HFFc6 (cell line): ENCODE measurements at regions not wholly inside any gene's neighbourhood (a gene's known extent, or its start where the extent isn't known, plus 50 kb on each side); places are given as distances from the start of the nearest gene placed in this dataset.

Experiments
- DNase-seq: peaks from one replicate; pipeline ENCODE4 v3.0.0-alpha.2; 2018
- H3K27ac Mint-ChIP-seq: 2 replicates; pipeline ENCODE4 v1.8.0; 2020; ENCODE audit warnings: mild to moderate bottlenecking, mixed read lengths
- H3K27me3 Mint-ChIP-seq: 2 replicates; pipeline ENCODE4 v1.8.0; 2021; ENCODE audit warnings: mild to moderate bottlenecking, moderate library complexity, mixed read lengths; ENCODE audit not compliant: insufficient read depth
- H3K36me3 Mint-ChIP-seq: 2 replicates; pipeline ENCODE4 v1.8.0; 2021; ENCODE audit warnings: low read depth, mixed read lengths
- H3K4me1 Mint-ChIP-seq: 2 replicates; pipeline ENCODE4 v1.8.0; 2020; ENCODE audit warnings: low read depth, mixed read lengths
- H3K4me3 Mint-ChIP-seq: 2 replicates; pipeline ENCODE4 v1.8.0; 2020; ENCODE audit warnings: mild to moderate bottlenecking, moderate library complexity, mixed read lengths
- H3K9me3 Mint-ChIP-seq: 2 replicates; pipeline ENCODE4 v1.8.0; 2020; ENCODE audit warnings: mild to moderate bottlenecking, mixed read lengths
- TF ChIP-seq, protein P1 (sequence below): fragments of 200-600 bp; sonication (generic); IDR thresholded peaks from 2 replicates; pipeline ENCODE4 v1.5.0; 2021; ENCODE audit warnings: antibody characterized with exemption, mild to moderate bottlenecking

DNA sequence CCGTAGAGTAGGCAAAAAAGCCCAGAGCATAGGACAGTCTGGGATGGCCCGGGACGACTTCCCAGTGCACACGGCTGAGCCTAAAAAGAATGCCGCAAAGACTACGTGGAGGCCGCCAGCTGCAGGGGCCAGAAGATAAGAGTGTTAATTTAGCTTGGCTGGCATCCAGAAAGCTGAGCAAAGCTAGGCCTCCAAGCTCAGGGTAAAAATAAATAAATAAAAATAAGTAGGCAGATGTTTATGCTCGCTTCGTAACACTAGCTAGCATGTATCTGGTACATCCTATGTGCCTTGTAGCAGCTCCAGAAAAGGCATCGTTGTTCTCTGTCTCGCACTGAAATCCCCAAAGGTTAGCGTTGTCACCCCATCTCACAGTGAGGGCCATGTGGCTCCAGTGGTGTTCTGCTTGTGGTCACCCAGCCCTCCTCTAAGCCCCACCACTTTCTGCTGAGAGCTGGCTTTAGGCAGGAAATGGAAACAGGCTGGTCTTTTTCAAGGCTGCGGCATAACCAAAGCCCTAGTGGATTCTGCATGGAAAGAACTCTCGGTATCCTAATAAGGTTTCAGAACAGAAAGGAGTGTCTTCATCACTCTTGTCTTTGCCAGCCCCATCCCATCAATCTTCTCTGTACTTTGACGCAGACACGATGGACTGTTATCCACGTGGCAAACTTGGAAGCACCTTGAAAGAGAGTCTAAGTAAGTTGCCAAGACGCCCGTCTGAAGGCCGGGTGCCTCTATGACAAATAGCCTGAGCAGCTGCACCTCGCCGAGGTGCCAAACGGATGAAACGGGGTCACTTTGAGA is 58.1 kb upstream of the MEF2A start:
- H3K4me1 Mint-ChIP-seq, result no peaks in the 10 kb centered on the region; the same call in 1 of the 2 replicates
- no peak for DNase-seq
- no peak overlapping the region for H3K4me3 Mint-ChIP-seq
- no peaks in the 10 kb centered on the region for H3K36me3 Mint-ChIP-seq
- no peak overlapping the region for H3K27ac Mint-ChIP-seq
- TF ChIP-seq, protein P1, sequence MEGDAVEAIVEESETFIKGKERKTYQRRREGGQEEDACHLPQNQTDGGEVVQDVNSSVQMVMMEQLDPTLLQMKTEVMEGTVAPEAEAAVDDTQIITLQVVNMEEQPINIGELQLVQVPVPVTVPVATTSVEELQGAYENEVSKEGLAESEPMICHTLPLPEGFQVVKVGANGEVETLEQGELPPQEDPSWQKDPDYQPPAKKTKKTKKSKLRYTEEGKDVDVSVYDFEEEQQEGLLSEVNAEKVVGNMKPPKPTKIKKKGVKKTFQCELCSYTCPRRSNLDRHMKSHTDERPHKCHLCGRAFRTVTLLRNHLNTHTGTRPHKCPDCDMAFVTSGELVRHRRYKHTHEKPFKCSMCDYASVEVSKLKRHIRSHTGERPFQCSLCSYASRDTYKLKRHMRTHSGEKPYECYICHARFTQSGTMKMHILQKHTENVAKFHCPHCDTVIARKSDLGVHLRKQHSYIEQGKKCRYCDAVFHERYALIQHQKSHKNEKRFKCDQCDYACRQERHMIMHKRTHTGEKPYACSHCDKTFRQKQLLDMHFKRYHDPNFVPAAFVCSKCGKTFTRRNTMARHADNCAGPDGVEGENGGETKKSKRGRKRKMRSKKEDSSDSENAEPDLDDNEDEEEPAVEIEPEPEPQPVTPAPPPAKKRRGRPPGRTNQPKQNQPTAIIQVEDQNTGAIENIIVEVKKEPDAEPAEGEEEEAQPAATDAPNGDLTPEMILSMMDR, result no peak
- peaks cover 24% of the 10 kb centered on the region for H3K27me3 Mint-ChIP-seq
- no peaks in the 10 kb centered on the region for H3K9me3 Mint-ChIP-seq

DNA sequence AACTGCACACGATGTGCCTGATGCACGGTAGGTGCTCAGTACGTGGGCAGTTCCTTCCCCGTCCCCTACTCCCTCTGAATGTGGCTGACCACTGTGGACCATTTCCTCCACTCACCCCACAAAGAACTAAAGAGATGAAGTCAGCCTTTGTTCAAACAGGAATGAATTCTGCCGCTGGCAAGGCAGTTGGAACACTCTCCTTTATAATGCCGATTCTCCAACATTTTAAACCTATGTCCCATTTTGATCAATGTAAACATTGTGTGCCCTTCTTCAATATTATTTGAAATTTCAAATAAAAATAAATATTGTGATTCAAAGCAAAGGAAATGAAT is 57.5 kb upstream of the MEF2A start:
- no peak for DNase-seq
- Mint-ChIP-seq H3K4me3 (no peak overlapping the region), H3K4me1 (no peaks in the 10 kb centered on the region; the same call in 1 of the 2 replicates), H3K27me3 (peaks cover 25% of the 10 kb centered on the region), H3K27ac (no peak overlapping the region), H3K36me3 (no peaks in the 10 kb centered on the region), H3K9me3 (no peaks in the 10 kb centered on the region)
- TF ChIP-seq, protein P1, result no peak

DNA sequence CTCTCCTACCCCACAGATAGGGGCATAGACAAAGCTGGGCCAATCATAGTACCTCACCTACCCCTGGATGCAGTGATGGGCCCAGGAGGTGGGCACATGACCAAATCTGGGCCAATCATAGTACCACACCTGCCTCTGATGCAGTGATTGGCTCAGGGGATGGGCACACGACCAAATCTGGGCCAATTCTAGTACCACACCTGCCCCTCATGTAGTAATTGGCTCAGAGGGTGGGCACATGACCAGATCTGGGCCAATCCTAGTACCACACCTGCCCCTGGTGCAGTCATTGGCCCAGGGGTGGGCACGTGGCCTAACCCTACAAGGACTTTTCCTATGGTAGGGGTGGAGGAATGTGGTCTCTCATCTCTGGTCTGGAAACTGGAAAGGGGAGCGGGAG is 56.9 kb upstream of the MEF2A start:
- Mint-ChIP-seq H3K4me1 (no peaks in the 10 kb centered on the region; the same call in 1 of the 2 replicates), H3K4me3 (no peak overlapping the region), H3K27ac (no peak overlapping the region), H3K27me3 (peaks cover 28% of the 10 kb centered on the region), H3K36me3 (no peaks in the 10 kb centered on the region), H3K9me3 (peaks cover 3% of the 10 kb centered on the region; the same call in 1 of the 2 replicates)
- no peak for DNase-seq
- TF ChIP-seq, protein P1, result no peak

DNA sequence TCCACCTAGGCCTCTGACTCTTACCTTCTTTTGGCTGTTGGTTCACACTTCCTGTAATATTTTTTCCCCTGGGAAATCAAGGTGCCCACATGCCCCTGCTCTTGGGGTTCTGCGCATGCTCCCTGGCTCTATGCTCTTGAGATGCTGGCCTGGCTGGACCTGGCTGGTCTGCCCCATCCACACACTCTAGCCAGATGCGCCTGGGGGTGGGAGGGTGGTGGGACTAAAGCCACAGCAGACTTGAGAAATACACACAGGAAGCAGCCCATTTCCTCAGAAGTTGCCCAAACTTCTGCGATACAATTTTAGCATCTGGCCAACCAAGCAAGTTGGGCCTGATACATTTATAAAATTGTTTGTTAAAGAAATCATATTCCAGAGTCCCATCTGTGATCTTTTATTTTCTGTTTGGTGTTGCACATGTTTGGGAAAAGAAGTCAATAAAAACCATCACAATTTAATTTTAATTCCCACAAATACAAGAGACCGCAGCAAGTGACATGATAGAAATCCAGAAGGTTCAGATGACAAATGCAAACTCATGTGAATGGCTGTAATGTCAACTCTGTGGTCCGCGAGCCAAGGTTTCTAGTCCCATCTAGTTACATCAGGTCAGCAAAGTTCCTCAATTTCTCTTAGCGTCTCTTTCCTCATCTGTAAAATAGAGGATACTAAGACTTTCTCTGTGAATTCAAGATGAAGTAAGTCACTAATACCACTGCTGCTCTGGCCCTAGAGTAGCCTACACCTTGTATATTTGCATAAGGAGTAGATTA is 55.9 kb upstream of the MEF2A start:
- TF ChIP-seq, protein P1, result no peak
- Mint-ChIP-seq H3K4me3 (no peak overlapping the region), H3K4me1 (no peaks in the 10 kb centered on the region; the same call in 1 of the 2 replicates), H3K9me3 (peaks cover 5% of the 10 kb centered on the region; the same call in 1 of the 2 replicates), H3K27ac (no peak overlapping the region), H3K27me3 (peaks cover 31% of the 10 kb centered on the region), H3K36me3 (no peaks in the 10 kb centered on the region)
- DNase-seq, result no peak

DNA sequence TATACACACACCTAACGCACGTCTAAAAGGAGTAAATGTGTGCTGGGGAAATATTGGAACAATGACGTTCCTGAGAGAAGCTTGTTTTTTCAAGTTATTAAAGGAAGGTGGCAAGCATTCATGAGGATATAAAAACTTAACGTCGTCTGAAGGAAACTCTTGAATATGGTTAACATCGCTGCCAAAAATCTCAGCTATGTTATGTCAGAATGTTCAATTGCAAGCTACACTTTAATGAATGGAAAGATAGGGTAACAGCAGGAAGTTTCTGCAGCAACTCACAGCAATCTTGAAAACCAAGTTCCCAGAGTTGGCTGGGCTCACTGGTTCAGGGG is 54.3 kb upstream of the MEF2A start:
- H3K27ac Mint-ChIP-seq, result no peak overlapping the region
- DNase-seq, result no peak
- no peaks in the 10 kb centered on the region; the same call in 1 of the 2 replicates for H3K4me1 Mint-ChIP-seq
- no peaks in the 10 kb centered on the region for H3K36me3 Mint-ChIP-seq
- peaks cover 5% of the 10 kb centered on the region; the same call in 1 of the 2 replicates for H3K9me3 Mint-ChIP-seq
- H3K4me3 Mint-ChIP-seq, result peak overlapping the region; percentile 50; the same call in 1 of the 2 replicates
- TF ChIP-seq, protein P1, result no peak
- peaks cover 30% of the 10 kb centered on the region for H3K27me3 Mint-ChIP-seq
